HuH-7.5 (cell line): ENCODE measurements at regions not wholly inside any gene's neighbourhood (a gene's known extent, or its start where the extent isn't known, plus 50 kb on each side); places are given as distances from the start of the nearest gene placed in this dataset.
"Not testable (repeated sequence)": the region's sequence is repeated elsewhere in the genome, so short reads cannot be mapped to it uniquely, and the experiment has no call there.

Experiments
- DNase-seq: peaks from one replicate; pipeline ENCODE4 v3.0.0; 2011; ENCODE audit warnings: low spot score

DNA sequence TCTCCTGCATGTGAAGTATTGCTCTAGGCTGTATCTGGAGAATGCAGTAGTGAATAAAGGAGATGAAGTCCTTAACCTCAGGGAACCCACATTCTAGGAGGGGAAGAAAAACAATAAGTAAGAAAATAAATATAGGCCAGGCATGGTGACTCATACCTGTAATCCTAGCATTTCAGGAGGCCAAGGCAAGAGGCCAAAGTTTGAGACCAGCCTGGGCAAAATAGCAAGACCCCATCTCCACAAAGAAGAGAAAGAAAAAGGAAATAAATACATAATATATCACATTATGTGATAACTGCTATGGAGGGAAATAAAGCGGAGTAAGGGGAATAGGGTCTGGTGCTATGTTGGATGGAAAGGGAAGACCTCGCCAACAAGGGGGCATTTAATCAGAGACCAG is 94.0 kb downstream of the QRSL1 start:
- DNase-seq = not testable (repeated sequence)

DNA sequence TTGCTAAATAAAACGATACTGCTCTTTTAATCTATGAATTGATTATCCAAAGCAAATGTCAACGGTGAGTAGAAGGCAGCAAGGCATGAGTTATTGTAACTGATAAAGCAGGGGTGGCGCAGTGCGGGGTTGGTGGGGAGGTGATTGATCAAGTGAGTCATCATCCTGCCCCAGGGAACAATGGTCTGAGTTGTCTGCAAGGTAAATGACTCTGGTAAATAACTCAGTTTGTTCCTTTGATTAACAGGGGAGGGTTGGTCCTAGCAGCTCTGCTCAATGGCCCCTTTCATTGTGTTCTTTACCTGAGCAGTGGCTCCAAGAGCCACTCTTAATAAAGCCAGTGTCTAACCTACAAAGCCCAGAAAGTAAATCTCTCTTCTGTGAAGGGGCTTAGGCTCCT is 91.8 kb downstream of the QRSL1 start:
- not testable (repeated sequence) for DNase-seq
